ENCODE measurements at regions not wholly inside any gene's neighbourhood (a gene's known extent, or its start where the extent isn't known, plus 50 kb on each side); places are given as distances from the start of the nearest gene placed in this dataset.
A peak's percentile ranks its signal among the peaks of the same experiment; 100 is the strongest.

DNA sequence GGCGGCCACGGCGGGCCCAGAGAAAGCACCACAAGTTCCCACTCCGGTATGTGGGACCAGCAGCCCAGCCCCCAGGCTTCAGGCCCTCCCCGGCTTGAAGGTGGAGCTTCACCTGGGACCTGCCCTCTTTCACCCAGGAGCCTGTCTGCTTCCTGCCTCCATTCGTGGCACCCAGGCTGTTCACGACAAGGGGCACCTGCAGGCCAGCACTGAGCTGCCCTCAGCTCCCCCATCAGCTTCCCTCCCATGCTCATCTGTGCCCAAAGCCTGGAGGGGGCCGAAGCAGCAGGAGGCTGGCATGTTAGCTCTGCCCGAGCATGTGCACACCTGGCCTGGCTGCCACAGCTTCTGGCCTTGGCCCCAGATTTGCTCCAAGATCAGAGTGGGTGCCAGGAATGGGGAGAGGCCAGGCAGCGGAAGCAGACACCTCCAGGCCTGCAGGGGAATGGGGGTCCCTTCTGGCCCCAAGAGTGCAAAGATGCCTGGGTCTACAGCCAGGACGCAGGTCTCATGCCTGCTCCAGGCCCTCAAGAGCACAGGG lies 312.4 kb upstream of the SYT4 start:
- H3K36me3 ChIP-seq (ENCODE audit: control insufficient read depth, insufficient read depth, low read length): no peaks in the 10 kb centered on the region
- H3K4me1 ChIP-seq (ENCODE audit: control insufficient read depth, insufficient read depth, low read length): no peaks in the 10 kb centered on the region
- WGBS (ENCODE audit: insufficient coverage, insufficient read length): no CpG with 5 or more reads among the region's 11 CpGs
- H3K9me3 ChIP-seq (ENCODE audit: control insufficient read depth, insufficient read depth, low read length): no peaks in the 10 kb centered on the region
- DNase-seq (ENCODE audit: low read depth, low spot score): no peak
- no peak overlapping the region for H3K27ac ChIP-seq (ENCODE audit: low read length)
- H3K4me3 ChIP-seq (ENCODE audit: low read length): no peak overlapping the region
- 0 out of 2 replicates have a peak, but pooled peaks cover 1% of the 10 kb centered on the region for H3K27me3 ChIP-seq (ENCODE audit: control insufficient read depth, insufficient read depth, low read length)

DNA sequence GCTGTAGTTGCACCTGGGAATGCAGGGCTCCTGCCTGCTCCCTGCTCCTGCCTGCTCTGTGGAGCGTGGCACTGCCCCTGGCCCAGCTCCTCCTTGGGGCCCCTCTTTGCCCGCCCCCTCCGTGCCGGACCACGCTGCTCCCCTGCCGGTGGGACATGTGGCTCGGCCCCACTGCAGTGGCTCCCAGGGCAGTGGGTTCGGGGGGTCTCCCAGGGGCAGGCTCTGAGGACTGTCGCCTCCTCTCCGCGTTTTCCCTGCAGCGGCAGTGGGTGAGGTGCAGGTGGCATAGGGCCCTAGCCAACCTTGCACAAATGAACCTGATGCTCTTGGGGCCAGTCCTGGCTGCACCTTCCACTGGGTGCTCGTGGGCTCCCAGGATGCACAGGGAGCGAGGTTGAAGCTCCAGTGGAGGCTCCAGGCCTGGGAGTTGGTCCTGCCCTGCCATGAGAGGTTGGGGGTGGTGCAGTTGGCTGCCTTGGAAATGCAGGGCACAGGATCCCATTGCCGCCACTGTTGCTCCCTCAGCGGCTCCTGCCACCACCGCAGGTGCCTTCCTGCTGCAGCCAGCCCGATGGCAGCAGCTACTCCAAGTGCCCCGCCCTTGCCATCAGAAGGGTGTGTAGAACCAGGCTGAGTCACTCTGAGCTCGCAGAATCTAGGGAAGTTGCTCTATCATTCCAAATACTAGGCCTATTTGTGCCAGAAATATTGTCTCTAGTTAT lies 313.1 kb upstream of the SYT4 start:
- H3K4me1 ChIP-seq (ENCODE audit: control insufficient read depth, insufficient read depth, low read length): no peaks in the 10 kb centered on the region

DNA sequence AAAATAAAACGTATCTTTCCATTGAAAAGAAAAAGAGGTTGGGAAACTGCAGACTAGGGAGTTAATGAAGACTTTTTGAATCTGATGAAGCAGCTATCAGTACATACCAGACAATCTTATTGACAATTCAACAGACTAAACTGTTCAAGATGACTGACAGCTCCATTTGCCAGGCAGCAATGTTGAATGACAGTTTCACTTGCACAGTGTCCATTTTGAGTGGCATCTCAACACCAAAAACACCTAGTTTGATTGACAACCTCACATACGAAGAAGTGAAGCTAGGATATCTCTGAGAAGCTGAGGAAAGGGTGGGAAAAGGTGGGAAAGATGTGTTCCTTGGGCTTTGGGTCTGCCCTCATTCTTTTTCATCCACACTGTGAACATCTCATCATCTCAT lies 315.0 kb upstream of the SYT4 start:
- Histone ChIP-seq H3K4me3 (ENCODE audit: low read length) (no peak overlapping the region), H3K27me3 (ENCODE audit: control insufficient read depth, insufficient read depth, low read length) (0 out of 2 replicates have a peak, but pooled peaks cover 2% of the 10 kb centered on the region), H3K27ac (ENCODE audit: low read length) (no peak overlapping the region), H3K36me3 (ENCODE audit: control insufficient read depth, insufficient read depth, low read length) (no peaks in the 10 kb centered on the region), H3K4me1 (ENCODE audit: control insufficient read depth, insufficient read depth, low read length) (no peaks in the 10 kb centered on the region), H3K9me3 (ENCODE audit: control insufficient read depth, insufficient read depth, low read length) (no peaks in the 10 kb centered on the region)
- WGBS (ENCODE audit: insufficient coverage, insufficient read length): no CpG with 5 or more reads among the region's 2 CpGs
- DNase-seq (ENCODE audit: low read depth, low spot score): no peak

More for the DNA sequence above, 313.1 kb upstream of the SYT4 start:
- no CpG with 5 or more reads among the region's 20 CpGs for WGBS (ENCODE audit: insufficient coverage, insufficient read length)
- no peaks in the 10 kb centered on the region for H3K36me3 ChIP-seq (ENCODE audit: control insufficient read depth, insufficient read depth, low read length)
- no peak for DNase-seq (ENCODE audit: low read depth, low spot score)
- no peak overlapping the region for H3K4me3 ChIP-seq (ENCODE audit: low read length)
- no peaks in the 10 kb centered on the region for H3K9me3 ChIP-seq (ENCODE audit: control insufficient read depth, insufficient read depth, low read length)
- H3K27ac ChIP-seq (ENCODE audit: low read length): no peak overlapping the region
- 0 out of 2 replicates have a peak, but pooled peaks cover 2% of the 10 kb centered on the region for H3K27me3 ChIP-seq (ENCODE audit: control insufficient read depth, insufficient read depth, low read length)

DNA sequence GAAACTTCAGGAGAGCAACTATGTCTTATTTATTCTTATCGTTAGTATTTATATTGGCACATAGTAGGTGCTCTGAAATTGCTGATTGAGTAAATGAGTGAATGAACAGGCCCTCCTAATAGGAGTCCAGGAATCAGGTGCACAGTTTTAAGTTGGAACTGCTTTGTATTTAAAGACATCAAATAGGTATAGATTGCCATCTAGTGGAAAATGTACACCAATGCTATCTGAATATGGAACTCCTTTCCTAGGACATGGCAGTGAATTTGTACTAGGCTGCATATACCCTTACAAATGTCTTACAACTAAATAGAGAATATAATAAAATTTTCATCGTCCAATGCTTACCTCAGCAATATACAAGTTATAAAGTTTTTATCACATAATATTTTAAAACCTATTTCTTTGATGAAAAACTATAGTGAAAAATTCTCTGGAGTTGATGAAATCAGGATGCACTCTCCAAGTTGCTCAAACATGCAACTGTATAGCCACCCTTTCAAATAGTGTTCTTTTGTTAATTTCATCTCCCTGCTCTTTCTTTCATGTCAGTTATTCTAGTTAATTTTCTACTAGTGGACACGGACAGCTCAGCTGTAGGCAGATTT lies 318.9 kb upstream of the SYT4 start:
- H3K27me3 ChIP-seq (ENCODE audit: control insufficient read depth, insufficient read depth, low read length): 0 out of 2 replicates have a peak, but pooled peaks cover 2% of the 10 kb centered on the region
- no peaks in the 10 kb centered on the region for H3K9me3 ChIP-seq (ENCODE audit: control insufficient read depth, insufficient read depth, low read length)
- no peak overlapping the region for H3K4me3 ChIP-seq (ENCODE audit: low read length)
- H3K36me3 ChIP-seq (ENCODE audit: control insufficient read depth, insufficient read depth, low read length): no peaks in the 10 kb centered on the region
- no peak overlapping the region for H3K27ac ChIP-seq (ENCODE audit: low read length)
- no CpG with 5 or more reads among the region's 3 CpGs for WGBS (ENCODE audit: insufficient coverage, insufficient read length)
- no peaks in the 10 kb centered on the region for H3K4me1 ChIP-seq (ENCODE audit: control insufficient read depth, insufficient read depth, low read length)
- DNase-seq (ENCODE audit: low read depth, low spot score): no peak

DNA sequence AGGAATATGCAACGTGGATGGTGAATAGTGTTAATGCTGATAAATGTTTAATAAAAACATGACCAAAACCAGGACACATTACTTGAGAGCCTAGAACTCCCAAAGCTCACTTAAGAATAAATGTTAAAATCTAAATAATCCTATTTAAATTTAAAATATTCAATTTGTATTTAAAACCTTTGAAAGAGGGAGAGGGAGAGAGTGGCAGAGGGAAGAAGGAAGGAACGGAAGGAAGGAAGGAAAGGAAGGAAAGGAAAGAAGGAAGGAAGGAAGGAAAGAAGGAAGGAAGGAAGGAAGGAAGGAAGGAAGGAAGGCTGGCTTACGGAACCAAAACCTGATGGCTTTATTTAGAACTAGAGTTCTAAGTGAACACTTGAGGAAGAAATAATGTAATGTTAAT lies 324.1 kb upstream of the SYT4 start:
- Histone ChIP-seq H3K4me3 (ENCODE audit: low read length) (no peak overlapping the region), H3K27ac (ENCODE audit: low read length) (no peak overlapping the region), H3K36me3 (ENCODE audit: control insufficient read depth, insufficient read depth, low read length) (no peaks in the 10 kb centered on the region), H3K27me3 (ENCODE audit: control insufficient read depth, insufficient read depth, low read length) (no peaks in the 10 kb centered on the region), H3K9me3 (ENCODE audit: control insufficient read depth, insufficient read depth, low read length) (no peaks in the 10 kb centered on the region), H3K4me1 (ENCODE audit: control insufficient read depth, insufficient read depth, low read length) (no peaks in the 10 kb centered on the region)
- DNase-seq (ENCODE audit: low read depth, low spot score): no peak
- no CpG with 5 or more reads among the region's 3 CpGs for WGBS (ENCODE audit: insufficient coverage, insufficient read length)

DNA sequence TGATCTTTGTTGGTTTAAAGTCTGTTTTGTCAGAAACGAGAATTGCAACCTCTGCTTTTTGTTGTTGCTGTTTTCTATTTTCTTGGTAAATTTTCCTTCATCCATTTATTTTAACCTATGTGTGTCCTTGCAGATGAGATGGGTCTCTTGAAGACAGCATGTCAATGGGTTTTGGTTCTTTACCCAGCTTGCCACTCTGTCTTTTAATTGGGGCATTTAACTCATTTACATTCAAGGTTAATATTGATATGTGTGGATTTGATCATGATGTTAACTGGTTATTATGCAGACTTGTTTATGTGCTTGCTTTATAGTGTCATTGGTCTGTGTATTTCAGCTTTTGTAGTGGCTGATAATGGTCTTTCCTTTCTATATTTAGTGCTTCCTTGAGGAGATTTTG lies 327.9 kb upstream of the SYT4 start:
- H3K36me3 ChIP-seq (ENCODE audit: control insufficient read depth, insufficient read depth, low read length): no peaks in the 10 kb centered on the region
- H3K9me3 ChIP-seq (ENCODE audit: control insufficient read depth, insufficient read depth, low read length): no peaks in the 10 kb centered on the region
- no peaks in the 10 kb centered on the region for H3K4me1 ChIP-seq (ENCODE audit: control insufficient read depth, insufficient read depth, low read length)
- WGBS (ENCODE audit: insufficient coverage, insufficient read length): no CpG with 5 or more reads among the region's 1 CpG
- no peaks in the 10 kb centered on the region for H3K27me3 ChIP-seq (ENCODE audit: control insufficient read depth, insufficient read depth, low read length)
- no peak for DNase-seq (ENCODE audit: low read depth, low spot score)
- no peak overlapping the region for H3K4me3 ChIP-seq (ENCODE audit: low read length)
- no peak overlapping the region for H3K27ac ChIP-seq (ENCODE audit: low read length)

DNA sequence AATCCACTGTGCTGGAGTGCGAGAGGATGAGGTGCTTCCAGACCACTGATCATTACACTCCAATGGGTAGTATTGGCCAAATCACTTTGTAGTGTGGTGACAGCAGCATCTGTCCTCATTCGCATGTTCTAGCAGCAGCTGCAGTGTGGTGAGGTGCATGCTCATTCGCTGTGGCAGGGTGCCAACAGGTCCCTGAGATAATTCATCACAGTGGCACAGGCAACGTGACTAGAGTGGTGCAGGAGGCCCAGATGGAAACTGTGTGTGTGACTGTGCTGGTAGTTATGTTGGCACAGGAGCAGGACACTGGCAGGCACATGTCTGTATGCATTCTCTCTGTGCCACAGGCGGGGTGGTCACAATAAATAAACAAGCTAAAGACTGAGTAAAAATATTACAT lies 329.5 kb upstream of the SYT4 start:
- no peaks in the 10 kb centered on the region for H3K9me3 ChIP-seq (ENCODE audit: control insufficient read depth, insufficient read depth, low read length)
- H3K4me1 ChIP-seq (ENCODE audit: control insufficient read depth, insufficient read depth, low read length): no peaks in the 10 kb centered on the region
- DNase-seq (ENCODE audit: low read depth, low spot score): no peak
- no peak overlapping the region for H3K4me3 ChIP-seq (ENCODE audit: low read length)
- WGBS (ENCODE audit: insufficient coverage, insufficient read length): no CpG with 5 or more reads among the region's 5 CpGs
- H3K27ac ChIP-seq (ENCODE audit: low read length): no peak overlapping the region
- no peaks in the 10 kb centered on the region for H3K36me3 ChIP-seq (ENCODE audit: control insufficient read depth, insufficient read depth, low read length)
- no peaks in the 10 kb centered on the region for H3K27me3 ChIP-seq (ENCODE audit: control insufficient read depth, insufficient read depth, low read length)

DNA sequence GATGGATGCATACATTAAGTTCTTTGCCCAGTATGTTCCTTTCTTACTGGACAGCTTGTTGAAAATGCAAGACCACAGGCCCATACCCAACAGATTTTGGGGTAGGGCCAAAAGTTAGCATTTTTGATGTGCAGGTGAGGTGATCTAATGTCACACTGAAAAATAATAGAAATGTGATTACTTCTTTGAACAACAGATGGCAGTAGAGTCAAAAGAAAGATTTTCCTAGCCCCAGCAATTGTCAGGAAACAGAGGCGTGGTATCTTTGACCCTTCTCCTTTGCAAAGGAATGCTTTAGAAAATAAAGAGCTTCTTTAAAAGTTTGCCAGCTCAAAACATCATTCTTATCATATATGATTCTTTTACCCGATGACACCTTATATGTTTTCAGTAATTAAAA lies 343.6 kb upstream of the SYT4 start:
- H3K36me3 ChIP-seq (ENCODE audit: control insufficient read depth, insufficient read depth, low read length): no peaks in the 10 kb centered on the region
- peak; percentile 16 for DNase-seq (ENCODE audit: low read depth, low spot score)
- H3K27ac ChIP-seq (ENCODE audit: low read length): no peak overlapping the region
- H3K4me1 ChIP-seq (ENCODE audit: control insufficient read depth, insufficient read depth, low read length): no peaks in the 10 kb centered on the region
- no CpG with 5 or more reads among the region's 2 CpGs for WGBS (ENCODE audit: insufficient coverage, insufficient read length)
- no peaks in the 10 kb centered on the region for H3K27me3 ChIP-seq (ENCODE audit: control insufficient read depth, insufficient read depth, low read length)
- no peak overlapping the region for H3K4me3 ChIP-seq (ENCODE audit: low read length)
- no peaks in the 10 kb centered on the region for H3K9me3 ChIP-seq (ENCODE audit: control insufficient read depth, insufficient read depth, low read length)

DNA sequence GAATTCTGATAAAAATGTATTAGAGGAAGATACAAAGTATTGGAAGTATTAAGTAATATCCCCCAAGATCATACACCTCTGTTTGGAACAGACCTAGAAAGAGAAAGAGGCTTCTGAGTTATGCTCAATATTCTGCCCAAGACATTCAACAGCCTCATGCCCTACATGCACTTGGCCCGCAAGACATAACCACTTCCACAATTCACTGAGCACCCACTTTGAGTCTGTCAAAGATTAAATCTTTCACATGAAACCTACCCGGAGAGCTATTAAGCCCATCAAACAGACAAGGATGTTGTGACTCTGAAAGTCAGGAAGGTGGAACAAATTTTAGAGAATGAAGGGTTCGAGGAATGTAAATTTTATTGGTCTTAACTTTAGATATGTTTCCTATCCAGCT lies 344.7 kb upstream of the SYT4 start:
- Histone ChIP-seq H3K9me3 (ENCODE audit: control insufficient read depth, insufficient read depth, low read length) (no peaks in the 10 kb centered on the region), H3K36me3 (ENCODE audit: control insufficient read depth, insufficient read depth, low read length) (no peaks in the 10 kb centered on the region), H3K27ac (ENCODE audit: low read length) (no peak overlapping the region), H3K4me1 (ENCODE audit: control insufficient read depth, insufficient read depth, low read length) (no peaks in the 10 kb centered on the region), H3K27me3 (ENCODE audit: control insufficient read depth, insufficient read depth, low read length) (no peaks in the 10 kb centered on the region), H3K4me3 (ENCODE audit: low read length) (no peak overlapping the region)
- WGBS (ENCODE audit: insufficient coverage, insufficient read length): no CpG with 5 or more reads among the region's 3 CpGs
- DNase-seq (ENCODE audit: low read depth, low spot score): no peak

DNA sequence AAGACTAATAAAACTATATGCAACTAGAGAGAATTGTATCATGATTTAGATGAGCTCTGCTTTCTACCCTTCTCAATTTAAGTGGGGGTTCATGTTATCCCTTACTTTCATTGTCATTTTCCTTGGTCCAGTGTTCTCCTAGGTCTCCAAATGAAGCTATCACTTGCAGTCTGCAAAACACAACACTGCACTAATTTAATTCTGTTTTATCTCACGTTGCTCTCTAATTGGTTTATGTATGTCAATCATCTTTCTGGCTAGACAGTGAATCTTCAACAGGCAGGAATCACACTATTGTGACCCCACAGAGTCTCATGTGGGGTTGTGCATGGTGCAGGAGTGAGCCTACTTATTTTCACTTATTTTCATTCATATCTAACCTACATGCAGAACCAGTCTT lies 348.3 kb upstream of the SYT4 start:
- Histone ChIP-seq H3K9me3 (ENCODE audit: control insufficient read depth, insufficient read depth, low read length) (no peaks in the 10 kb centered on the region), H3K27ac (ENCODE audit: low read length) (no peak overlapping the region), H3K4me1 (ENCODE audit: control insufficient read depth, insufficient read depth, low read length) (no peaks in the 10 kb centered on the region), H3K4me3 (ENCODE audit: low read length) (no peak overlapping the region), H3K36me3 (ENCODE audit: control insufficient read depth, insufficient read depth, low read length) (no peaks in the 10 kb centered on the region), H3K27me3 (ENCODE audit: control insufficient read depth, insufficient read depth, low read length) (no peaks in the 10 kb centered on the region)
- no CpG with 5 or more reads among the region's 1 CpG for WGBS (ENCODE audit: insufficient coverage, insufficient read length)
- no peak for DNase-seq (ENCODE audit: low read depth, low spot score)
